A673 (cell line): ENCODE measurements at regions not wholly inside any gene's neighbourhood (a gene's known extent, or its start where the extent isn't known, plus 50 kb on each side); places are given as distances from the start of the nearest gene placed in this dataset.

Experiments
- EZH2 ChIP-seq: fragments of 200-600 bp; sonication (generic); IDR thresholded peaks from 2 replicates; pipeline ENCODE4 v1.6.1; 2017; ENCODE audit warnings: borderline replicate concordance, low read depth, mild to moderate bottlenecking, mixed read lengths, antibody characterized with exemption, low read length; ENCODE audit not compliant: poor library complexity, severe bottlenecking
- TF ChIP-seq, protein P1 (sequence below): fragments of 300-800, 200-600 bp; sonication (generic); conservative IDR thresholded peaks from 2 replicates; pipeline ENCODE4 v1.5.1; 2017; ENCODE audit warnings: low read depth, mild to moderate bottlenecking, antibody characterized with exemption, low read length, moderate library complexity, mixed read lengths

DNA sequence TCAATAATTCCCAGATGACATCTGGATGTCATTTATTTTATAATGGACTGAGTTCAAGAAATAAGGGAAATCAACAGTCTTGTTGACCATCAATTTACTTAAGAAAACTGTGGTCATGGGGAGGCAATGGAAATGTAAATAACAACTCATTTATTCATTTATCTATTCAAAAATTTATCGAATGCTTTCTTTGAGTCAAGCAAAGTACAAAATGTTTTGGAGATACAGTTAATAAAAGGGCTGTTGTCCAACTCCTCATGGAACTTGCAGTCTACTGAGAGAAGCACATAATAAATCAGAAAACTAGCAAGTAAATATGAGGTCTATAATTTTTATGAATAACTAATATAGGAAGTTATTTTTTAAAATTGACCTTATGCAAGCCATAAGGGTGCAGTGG lies 65.5 kb upstream of the KITLG start:
- TF ChIP-seq, protein P1, sequence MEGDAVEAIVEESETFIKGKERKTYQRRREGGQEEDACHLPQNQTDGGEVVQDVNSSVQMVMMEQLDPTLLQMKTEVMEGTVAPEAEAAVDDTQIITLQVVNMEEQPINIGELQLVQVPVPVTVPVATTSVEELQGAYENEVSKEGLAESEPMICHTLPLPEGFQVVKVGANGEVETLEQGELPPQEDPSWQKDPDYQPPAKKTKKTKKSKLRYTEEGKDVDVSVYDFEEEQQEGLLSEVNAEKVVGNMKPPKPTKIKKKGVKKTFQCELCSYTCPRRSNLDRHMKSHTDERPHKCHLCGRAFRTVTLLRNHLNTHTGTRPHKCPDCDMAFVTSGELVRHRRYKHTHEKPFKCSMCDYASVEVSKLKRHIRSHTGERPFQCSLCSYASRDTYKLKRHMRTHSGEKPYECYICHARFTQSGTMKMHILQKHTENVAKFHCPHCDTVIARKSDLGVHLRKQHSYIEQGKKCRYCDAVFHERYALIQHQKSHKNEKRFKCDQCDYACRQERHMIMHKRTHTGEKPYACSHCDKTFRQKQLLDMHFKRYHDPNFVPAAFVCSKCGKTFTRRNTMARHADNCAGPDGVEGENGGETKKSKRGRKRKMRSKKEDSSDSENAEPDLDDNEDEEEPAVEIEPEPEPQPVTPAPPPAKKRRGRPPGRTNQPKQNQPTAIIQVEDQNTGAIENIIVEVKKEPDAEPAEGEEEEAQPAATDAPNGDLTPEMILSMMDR, result no peak
- no peak for TF ChIP-seq EZH2
